Bronchial epithelial cell (primary cell): ENCODE measurements at regions not wholly inside any gene's neighbourhood (a gene's known extent, or its start where the extent isn't known, plus 50 kb on each side); places are given as distances from the start of the nearest gene placed in this dataset.

Experiments
- DNase-seq: peaks from one replicate; pipeline ENCODE4 v3.0.0-alpha.2; 2010; ENCODE audit warnings: low read depth
- FAIRE-seq: peaks from 2 replicates; lab custom pipeline; 2011; peaks lifted over from hg19 to GRCh38; lab: Jason Lieb, UNC
- H3K27me3 ChIP-seq: 2 replicates; pipeline ENCODE4 v1.5.1; 2011; ENCODE audit warnings: low read length; ENCODE audit not compliant: control insufficient read depth, insufficient read depth
- H3K36me3 ChIP-seq: 2 replicates; pipeline ENCODE4 v1.5.1; 2011; ENCODE audit warnings: low read length; ENCODE audit not compliant: control insufficient read depth, insufficient read depth
- H3K4me3 ChIP-seq: 2 replicates; pipeline ENCODE4 v1.5.1; 2011; ENCODE audit warnings: mild to moderate bottlenecking, low read depth, low read length, control low read depth
- CTCF ChIP-seq: IDR thresholded peaks from 2 replicates; pipeline ENCODE4 v1.5.1; 2011; ENCODE audit warnings: mild to moderate bottlenecking, moderate library complexity, low read length, control low read depth, inconsistent platforms; ENCODE audit not compliant: insufficient read depth, severe bottlenecking

- H3K36me3 ChIP-seq = no peaks in the 10 kb centered on the region
- no peak overlapping the region for H3K4me3 ChIP-seq
- no peak for TF ChIP-seq CTCF
- FAIRE-seq = no peak
- peaks cover 2% of the 10 kb centered on the region for H3K27me3 ChIP-seq
- no peak for DNase-seq
Measured at GRCh38 chr3:72476139-72476483, 372.1 kb downstream of the SHQ1 start.

DNA sequence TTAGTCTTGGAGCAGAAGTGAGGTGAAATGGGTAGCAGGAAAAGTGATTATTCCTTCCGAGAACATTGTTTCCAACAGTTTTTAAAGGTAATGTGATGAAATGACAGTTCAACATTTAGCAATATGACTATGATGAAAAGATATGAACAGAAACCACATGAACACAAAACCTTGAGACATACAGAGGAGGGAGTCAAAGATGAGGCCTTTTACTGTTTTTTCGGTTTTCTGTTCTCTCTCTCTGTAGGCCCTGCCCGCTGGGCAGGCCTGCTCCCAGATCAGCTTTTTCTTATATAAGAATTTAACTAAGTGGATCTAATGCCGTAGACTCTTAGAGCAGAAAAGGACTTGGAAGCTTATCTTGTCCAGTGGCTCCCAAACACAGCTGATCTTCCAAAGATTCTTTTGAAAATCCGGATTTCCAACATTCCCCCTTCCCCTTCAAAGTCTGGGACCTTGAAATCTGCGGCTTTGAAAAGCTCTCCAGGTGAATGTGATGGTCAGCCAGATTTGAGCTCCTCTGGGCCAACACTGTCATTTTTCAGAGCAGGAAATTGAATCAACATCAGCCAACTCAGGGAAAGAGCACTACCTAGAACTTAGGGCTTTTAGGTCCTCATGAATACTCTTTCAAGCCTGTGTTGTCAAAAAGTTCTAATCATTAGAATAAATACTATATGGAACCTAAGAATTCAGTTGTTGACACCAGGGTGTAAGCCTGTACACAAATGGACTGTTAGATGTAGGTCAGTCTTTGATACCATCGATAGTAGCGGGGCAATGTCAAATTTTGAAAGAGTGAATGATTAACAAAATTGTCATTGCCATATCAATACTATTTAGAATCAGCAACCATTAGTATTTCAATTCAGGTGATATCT is 372.7 kb downstream of the SHQ1 start:
- no peak for TF ChIP-seq CTCF
- FAIRE-seq = no peak

DNA sequence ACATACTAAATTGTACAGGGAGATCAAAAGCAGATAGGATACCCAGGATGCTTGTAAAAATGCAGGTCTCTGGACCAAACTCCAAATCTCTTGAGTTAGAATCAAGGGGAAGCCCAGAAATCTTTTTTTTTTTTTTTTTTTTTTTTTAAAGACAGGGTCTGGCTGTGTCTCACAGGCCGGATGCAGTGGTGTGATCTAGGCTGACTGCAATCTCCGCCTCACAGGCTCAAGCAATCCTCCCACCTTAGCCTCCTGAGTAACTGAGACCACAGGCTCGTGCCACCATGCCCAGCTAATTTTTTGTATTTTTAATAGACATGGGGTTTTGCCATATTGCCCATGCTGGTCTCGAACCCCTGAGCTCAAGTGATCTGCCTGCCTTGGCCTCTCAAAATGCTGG is 373.5 kb downstream of the SHQ1 start:
- Histone ChIP-seq H3K36me3 (no peaks in the 10 kb centered on the region), H3K4me3 (no peak overlapping the region), H3K27me3 (peaks cover 2% of the 10 kb centered on the region)
- FAIRE-seq (no peak), DNase-seq (no peak)
- TF ChIP-seq CTCF = no peak

More for the DNA sequence above, 372.7 kb downstream of the SHQ1 start:
- peaks cover 2% of the 10 kb centered on the region for H3K27me3 ChIP-seq
- DNase-seq = no peak
- H3K36me3 ChIP-seq = no peaks in the 10 kb centered on the region
- H3K4me3 ChIP-seq = no peak overlapping the region

- Histone ChIP-seq H3K36me3 (no peaks in the 10 kb centered on the region), H3K4me3 (no peak overlapping the region), H3K27me3 (peaks cover 2% of the 10 kb centered on the region)
- TF ChIP-seq CTCF = no peak
- no peak for FAIRE-seq
- DNase-seq = no peak
Measured at GRCh38 chr3:72473156-72473555, 375.1 kb downstream of the SHQ1 start.

DNA sequence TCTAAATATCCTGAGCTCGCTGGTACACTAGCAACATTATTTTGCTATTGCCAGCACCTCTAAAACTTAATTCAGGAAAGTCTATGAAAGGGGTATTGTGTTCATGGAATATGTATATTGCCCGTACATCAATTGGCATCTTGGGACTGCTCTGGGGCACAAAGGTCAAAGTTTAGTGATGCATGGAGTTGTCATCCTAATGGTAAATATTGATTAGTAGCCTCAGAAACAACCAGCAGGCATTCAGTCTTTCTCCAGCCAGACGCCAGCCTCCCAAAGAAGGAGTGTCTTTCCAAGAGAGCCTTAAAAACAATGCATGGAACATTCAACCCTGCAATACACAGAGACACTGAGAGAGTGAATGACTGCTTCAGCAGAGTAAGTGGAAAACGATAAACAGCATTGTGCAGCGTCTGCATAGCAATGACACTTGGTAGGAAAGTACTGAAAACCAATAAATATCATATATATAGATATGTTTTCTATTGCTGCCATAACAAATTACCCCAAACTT is 377.3 kb downstream of the SHQ1 start:
- no peak overlapping the region for H3K4me3 ChIP-seq
- no peak for TF ChIP-seq CTCF
- DNase-seq (no peak), FAIRE-seq (no peak)
- H3K27me3 ChIP-seq = peaks cover 2% of the 10 kb centered on the region
- H3K36me3 ChIP-seq = no peaks in the 10 kb centered on the region

DNA sequence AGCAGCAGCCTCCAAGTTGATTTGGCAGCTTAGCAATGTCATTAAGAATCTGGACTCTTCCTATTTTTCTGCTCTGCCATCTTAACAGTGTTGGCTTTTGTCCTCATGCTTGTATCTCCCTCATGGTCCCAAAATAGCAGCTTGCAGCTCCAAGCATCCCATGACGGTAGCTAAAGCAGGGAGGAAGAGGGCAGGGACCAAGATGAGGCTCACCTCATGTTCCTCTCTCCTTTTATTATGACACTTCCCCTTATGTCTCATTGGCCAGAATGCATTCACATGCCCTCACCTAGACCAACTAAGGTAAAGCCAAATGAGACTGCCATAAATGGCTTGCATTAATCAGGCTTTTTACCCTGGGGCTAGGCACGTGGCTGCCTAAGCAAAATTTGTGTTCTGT is 382.4 kb downstream of the SHQ1 start:
- TF ChIP-seq CTCF = no peak
- H3K27me3 ChIP-seq = peaks cover 4% of the 10 kb centered on the region
- H3K36me3 ChIP-seq = no peaks in the 10 kb centered on the region
- FAIRE-seq (no peak), DNase-seq (no peak)
- H3K4me3 ChIP-seq = no peak overlapping the region
